ENCODE measurements at regions not wholly inside any gene's neighbourhood (a gene's known extent, or its start where the extent isn't known, plus 50 kb on each side); places are given as distances from the start of the nearest gene placed in this dataset.

DNA sequence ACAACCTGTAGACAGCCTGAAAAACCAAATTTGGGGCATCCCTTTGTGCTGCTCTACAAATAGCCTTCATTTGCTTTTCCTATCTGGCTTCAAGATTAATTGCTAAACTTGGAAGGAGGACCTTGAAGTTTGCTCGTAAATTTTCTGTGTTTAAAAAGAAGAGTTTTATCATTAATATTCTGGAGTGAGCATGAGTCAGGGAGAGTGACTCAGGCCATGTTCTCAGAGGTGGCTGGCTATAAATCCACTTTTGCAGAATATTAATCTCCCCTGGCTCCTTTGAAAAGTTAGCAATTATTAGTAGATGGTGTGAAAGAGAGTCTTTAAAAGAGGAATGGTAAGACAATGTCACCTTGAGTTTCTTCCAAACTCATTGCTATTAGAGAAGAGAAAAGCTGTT is 91.0 kb downstream of the ANKEF1 start:
- intact Hi-C loops (cut with DNase I): no loop called here
- Histone ChIP-seq H3K27ac (no peak overlapping the region), H3K27me3 (no peaks in the 10 kb centered on the region), H3K4me3 (no peak overlapping the region), H3K36me3 (no peaks in the 10 kb centered on the region), H3K4me1 (no peaks in the 10 kb centered on the region), H3K9me3 (peaks cover 0 to 26% (median 16%) of the 10 kb centered on the region in 11 donors)
- 69 to 74% methylated on average over 1 of the region's 1 CpG for WGBS, 2 donors
- no peak for DNase-seq
- TF ChIP-seq, protein P1, sequence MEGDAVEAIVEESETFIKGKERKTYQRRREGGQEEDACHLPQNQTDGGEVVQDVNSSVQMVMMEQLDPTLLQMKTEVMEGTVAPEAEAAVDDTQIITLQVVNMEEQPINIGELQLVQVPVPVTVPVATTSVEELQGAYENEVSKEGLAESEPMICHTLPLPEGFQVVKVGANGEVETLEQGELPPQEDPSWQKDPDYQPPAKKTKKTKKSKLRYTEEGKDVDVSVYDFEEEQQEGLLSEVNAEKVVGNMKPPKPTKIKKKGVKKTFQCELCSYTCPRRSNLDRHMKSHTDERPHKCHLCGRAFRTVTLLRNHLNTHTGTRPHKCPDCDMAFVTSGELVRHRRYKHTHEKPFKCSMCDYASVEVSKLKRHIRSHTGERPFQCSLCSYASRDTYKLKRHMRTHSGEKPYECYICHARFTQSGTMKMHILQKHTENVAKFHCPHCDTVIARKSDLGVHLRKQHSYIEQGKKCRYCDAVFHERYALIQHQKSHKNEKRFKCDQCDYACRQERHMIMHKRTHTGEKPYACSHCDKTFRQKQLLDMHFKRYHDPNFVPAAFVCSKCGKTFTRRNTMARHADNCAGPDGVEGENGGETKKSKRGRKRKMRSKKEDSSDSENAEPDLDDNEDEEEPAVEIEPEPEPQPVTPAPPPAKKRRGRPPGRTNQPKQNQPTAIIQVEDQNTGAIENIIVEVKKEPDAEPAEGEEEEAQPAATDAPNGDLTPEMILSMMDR (IDR thresholded peaks at IDR 0.05): no peak
- no peak for ATAC-seq

DNA sequence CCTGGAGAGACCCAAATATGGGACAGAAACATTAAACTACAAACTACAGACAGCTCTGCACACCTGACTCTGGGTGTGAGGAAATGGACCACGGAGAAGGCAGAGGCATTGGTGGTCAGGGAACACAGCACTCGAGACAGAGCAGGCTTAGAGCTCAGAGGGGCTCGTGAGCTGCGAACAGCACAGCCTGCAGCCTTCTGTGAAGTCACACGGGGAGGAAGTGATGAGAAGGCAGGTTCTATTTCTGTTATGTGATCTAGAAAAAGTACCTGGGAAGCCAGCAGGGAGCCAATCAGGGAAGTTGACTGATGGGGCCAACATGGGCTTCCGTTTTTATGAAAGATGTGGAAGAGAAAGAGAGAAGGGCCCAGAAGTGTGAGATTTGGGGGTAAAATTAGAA is 88.9 kb upstream of the SNAP25 start:
- Histone ChIP-seq H3K36me3 (no peaks in the 10 kb centered on the region), H3K9me3 (peaks cover 0 to 13% (median 6%) of the 10 kb centered on the region in 11 donors), H3K27me3 (no peaks in the 10 kb centered on the region), H3K27ac (no peak overlapping the region), H3K4me1 (peaks cover 0 to 13% (median 8%) of the 10 kb centered on the region in 9 donors), H3K4me3 (no peak overlapping the region)
- 74 to 80% methylated on average over 6 of the region's 6 CpGs for WGBS, 2 donors
- intact Hi-C loops (cut with DNase I): loop anchor here in 1 of 10 donors (5.0 kb wide), 1 partner anchor 37 kb away; no protein-coding TSS in a partner anchor
- TF ChIP-seq, protein P1 (IDR thresholded peaks at IDR 0.05): no peak
- ATAC-seq (no peak), DNase-seq (no peak)

DNA sequence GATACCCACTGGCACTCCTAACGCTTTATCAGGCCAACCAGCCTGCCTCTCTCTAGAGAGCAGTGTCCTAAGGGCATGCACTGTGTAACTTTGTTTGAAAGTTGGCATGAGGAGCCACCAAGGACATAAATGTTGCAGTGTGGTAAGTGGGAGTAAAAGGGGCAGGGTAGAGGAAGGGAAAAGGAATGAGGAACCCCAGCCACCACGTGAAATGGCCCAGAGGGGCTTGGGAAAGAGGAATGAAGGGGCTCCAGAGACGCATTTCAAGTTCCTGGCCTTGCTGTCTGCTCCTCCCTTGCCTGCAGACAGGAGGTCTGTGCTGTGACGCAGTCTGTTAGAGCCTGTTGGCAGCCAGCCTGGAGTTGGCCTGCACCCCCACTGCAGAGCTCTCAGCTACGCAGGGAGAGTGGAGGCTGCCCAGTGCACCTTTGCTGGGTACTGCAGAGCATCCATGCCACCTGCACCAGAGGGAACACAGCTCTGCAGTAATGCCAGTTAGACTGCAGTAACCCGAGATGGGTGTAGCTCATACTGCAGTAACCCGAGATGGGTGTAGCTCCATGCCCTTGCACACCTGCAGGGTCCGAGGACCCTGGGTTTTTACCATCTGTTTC is 86.8 kb upstream of the SNAP25 start:
- Histone ChIP-seq H3K36me3 (no peaks in the 10 kb centered on the region), H3K27me3 (no peaks in the 10 kb centered on the region), H3K27ac (peak overlapping the region in 4 of 10 donors; percentile 9 to 58 (median 37)), H3K4me3 (no peak overlapping the region), H3K4me1 (peaks cover 0 to 13% (median 8%) of the 10 kb centered on the region in 9 donors), H3K9me3 (no peaks in the 10 kb centered on the region)
- TF ChIP-seq, protein P1 (IDR thresholded peaks at IDR 0.05): peak in 1 of 9 donors; percentile 19
- DNase-seq (peak; percentile 63 to 71), ATAC-seq (peak; percentile 86 to 98 (median 97))
- intact Hi-C loops (cut with DNase I): loop anchor here in 1 of 10 donors (5.0 kb wide), 1 partner anchor 40 kb away; no protein-coding TSS in a partner anchor
- 15 to 23% methylated on average over 8 of the region's 8 CpGs for WGBS, 2 donors

DNA sequence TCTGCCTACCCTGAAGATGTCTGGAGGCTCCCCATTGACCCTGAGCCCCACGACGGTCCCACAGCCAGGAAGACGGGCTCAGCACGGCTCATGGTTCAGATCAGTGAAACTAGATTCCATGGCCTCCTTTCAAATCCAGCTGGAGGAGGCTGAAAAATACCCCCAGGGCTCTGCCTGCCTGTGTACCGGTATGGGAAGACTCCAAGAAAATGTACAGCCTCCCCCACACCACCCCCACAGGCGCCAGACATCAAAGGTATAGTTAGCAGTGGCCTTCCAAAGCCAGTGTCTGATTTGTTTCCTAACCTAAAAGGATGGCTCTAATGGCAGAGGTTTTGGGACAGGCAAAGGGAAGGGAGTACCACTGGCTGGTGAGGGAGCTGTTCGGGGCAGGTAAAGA is 86.2 kb upstream of the SNAP25 start:
- H3K9me3 ChIP-seq: no peaks in the 10 kb centered on the region
- ATAC-seq (peak in 1 of 8 donors; percentile 31), DNase-seq (no peak)
- no peaks in the 10 kb centered on the region for H3K27me3 ChIP-seq
- no peak overlapping the region for H3K27ac ChIP-seq
- H3K4me1 ChIP-seq: peaks cover 0 to 13% (median 8%) of the 10 kb centered on the region in 9 donors
- intact Hi-C loops (cut with DNase I): loop anchor here in 1 of 10 donors (5.0 kb wide), 1 partner anchor 40 kb away; no protein-coding TSS in a partner anchor
- TF ChIP-seq, protein P1 (IDR thresholded peaks at IDR 0.05): no peak
- WGBS, 2 donors: 57 to 73% methylated on average over 7 of the region's 7 CpGs
- no peak overlapping the region for H3K4me3 ChIP-seq
- H3K36me3 ChIP-seq: no peaks in the 10 kb centered on the region
